ENCODE measurements at regions not wholly inside any gene's neighbourhood (a gene's known extent, or its start where the extent isn't known, plus 50 kb on each side); places are given as distances from the start of the nearest gene placed in this dataset.

- Histone ChIP-seq H3K9me3 (no peaks in the 10 kb centered on the region), H3K27ac (no peak overlapping the region), H3K4me1 (no peaks in the 10 kb centered on the region), H3K4me3 (no peak overlapping the region), H3K36me3 (no peaks in the 10 kb centered on the region), H3K27me3 (no peaks in the 10 kb centered on the region)
- DNase-seq (ENCODE audit: low spot score in 2 of 2): no peak
- TF ChIP-seq EP300 (IDR thresholded peaks at IDR 0.05): no peak
- no peak for TF ChIP-seq POLR2AphosphoS5 (IDR thresholded peaks at IDR 0.05)
- TF ChIP-seq POLR2A (IDR thresholded peaks at IDR 0.05): no peak
- TF ChIP-seq CTCF (IDR thresholded peaks at IDR 0.05): no peak
- 70% methylated on average over 4 of the region's 4 CpGs for WGBS
Observed at GRCh38 chr2:193869564-193869963, 1674.8 kb upstream of the TMEFF2 start.

GRCh38 chr2:193868833-193869232 is 1674.1 kb upstream of the TMEFF2 start:
- Histone ChIP-seq H3K36me3 (no peaks in the 10 kb centered on the region), H3K27ac (no peak overlapping the region), H3K4me3 (no peak overlapping the region), H3K9me3 (no peaks in the 10 kb centered on the region), H3K27me3 (no peaks in the 10 kb centered on the region), H3K4me1 (no peaks in the 10 kb centered on the region)
- no peak for DNase-seq (ENCODE audit: low spot score in 2 of 2)
- no peak for TF ChIP-seq EP300 (IDR thresholded peaks at IDR 0.05)
- TF ChIP-seq POLR2AphosphoS5 (IDR thresholded peaks at IDR 0.05): no peak
- no peak for TF ChIP-seq POLR2A (IDR thresholded peaks at IDR 0.05)
- no peak for TF ChIP-seq CTCF (IDR thresholded peaks at IDR 0.05)
- 91% methylated on average over 8 of the region's 9 CpGs for WGBS

GRCh38 chr2:193868132-193868531 is 1673.4 kb upstream of the TMEFF2 start:
- Histone ChIP-seq H3K27me3 (no peaks in the 10 kb centered on the region), H3K9me3 (no peaks in the 10 kb centered on the region), H3K36me3 (no peaks in the 10 kb centered on the region), H3K27ac (no peak overlapping the region), H3K4me3 (no peak overlapping the region), H3K4me1 (no peaks in the 10 kb centered on the region)
- TF ChIP-seq CTCF (IDR thresholded peaks at IDR 0.05) (no peak), POLR2AphosphoS5 (IDR thresholded peaks at IDR 0.05) (no peak), EP300 (IDR thresholded peaks at IDR 0.05) (no peak), POLR2A (IDR thresholded peaks at IDR 0.05) (no peak)
- 84% methylated on average over 5 of the region's 5 CpGs for WGBS
- no peak for DNase-seq (ENCODE audit: low spot score in 2 of 2)

- H3K4me1 ChIP-seq: no peaks in the 10 kb centered on the region
- no peaks in the 10 kb centered on the region for H3K9me3 ChIP-seq
- H3K27ac ChIP-seq: no peak overlapping the region
- TF ChIP-seq CTCF (IDR thresholded peaks at IDR 0.05) (no peak), EP300 (IDR thresholded peaks at IDR 0.05) (no peak), POLR2AphosphoS5 (IDR thresholded peaks at IDR 0.05) (no peak), POLR2A (IDR thresholded peaks at IDR 0.05) (no peak)
- 90% methylated on average over 9 of the region's 11 CpGs for WGBS
- no peaks in the 10 kb centered on the region for H3K27me3 ChIP-seq
- no peak for DNase-seq (ENCODE audit: low spot score in 2 of 2)
- H3K36me3 ChIP-seq: no peaks in the 10 kb centered on the region
- H3K4me3 ChIP-seq: no peak overlapping the region
Observed at GRCh38 chr2:193867454-193867853, 1672.7 kb upstream of the TMEFF2 start.

GRCh38 chr2:193861557-193861956 is 1666.8 kb upstream of the TMEFF2 start:
- Histone ChIP-seq H3K4me1 (no peaks in the 10 kb centered on the region), H3K9me3 (no peaks in the 10 kb centered on the region), H3K4me3 (no peak overlapping the region), H3K36me3 (no peaks in the 10 kb centered on the region), H3K27ac (no peak overlapping the region), H3K27me3 (no peaks in the 10 kb centered on the region)
- no peak for DNase-seq (ENCODE audit: low spot score in 2 of 2)
- TF ChIP-seq EP300 (IDR thresholded peaks at IDR 0.05) (no peak), POLR2AphosphoS5 (IDR thresholded peaks at IDR 0.05) (no peak), CTCF (IDR thresholded peaks at IDR 0.05) (no peak), POLR2A (IDR thresholded peaks at IDR 0.05) (no peak)

Measured in suprapubic skin (tissue), 4 donors.